ENCODE measurements at regions not wholly inside any gene's neighbourhood (a gene's known extent, or its start where the extent isn't known, plus 50 kb on each side); places are given as distances from the start of the nearest gene placed in this dataset.

DNA sequence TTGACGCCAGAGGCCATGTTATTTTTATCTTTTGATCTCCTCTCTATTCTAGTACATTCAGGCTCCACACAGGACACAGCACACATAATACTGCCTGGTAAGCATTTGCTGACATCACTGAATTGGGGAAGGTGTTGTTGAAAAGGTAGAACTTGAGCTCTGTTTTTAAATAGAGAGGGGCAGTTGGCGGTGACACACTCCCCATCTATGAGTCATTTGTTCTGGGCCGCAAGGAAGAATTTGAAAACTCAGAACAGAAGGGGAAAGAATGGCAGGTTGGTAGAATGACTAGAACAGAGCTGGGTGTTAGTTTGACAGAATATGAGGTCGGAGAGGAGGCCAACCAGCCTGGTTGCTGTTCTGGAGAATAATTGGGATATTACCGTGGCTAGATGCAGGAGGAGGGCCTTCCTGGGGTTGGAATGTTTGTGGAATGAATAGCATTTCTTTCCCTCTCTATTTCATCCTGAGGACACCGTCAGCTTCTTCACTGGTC lies 52.1 kb upstream of the ERRFI1 start:
- no peak for DNase-seq

DNA sequence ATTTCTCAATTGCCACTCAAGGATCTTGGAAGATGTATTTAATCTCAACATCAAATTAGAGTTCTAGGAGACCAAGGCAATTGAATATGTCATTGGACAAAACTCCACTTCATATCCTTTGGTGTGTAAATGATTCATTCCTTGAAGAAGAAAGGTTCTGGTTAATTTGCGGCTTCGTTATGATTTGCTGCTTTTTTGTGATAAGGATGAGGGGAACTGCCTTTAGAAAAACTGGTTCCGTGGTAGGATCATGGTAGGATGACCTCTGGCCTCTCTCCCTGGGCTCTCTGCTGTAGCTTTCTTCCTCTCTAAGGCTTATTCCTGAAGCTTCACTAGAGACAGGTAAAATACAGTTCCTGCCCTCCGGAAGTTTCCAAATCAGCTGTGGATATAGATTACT lies 51.5 kb upstream of the ERRFI1 start:
- DNase-seq: no peak

DNA sequence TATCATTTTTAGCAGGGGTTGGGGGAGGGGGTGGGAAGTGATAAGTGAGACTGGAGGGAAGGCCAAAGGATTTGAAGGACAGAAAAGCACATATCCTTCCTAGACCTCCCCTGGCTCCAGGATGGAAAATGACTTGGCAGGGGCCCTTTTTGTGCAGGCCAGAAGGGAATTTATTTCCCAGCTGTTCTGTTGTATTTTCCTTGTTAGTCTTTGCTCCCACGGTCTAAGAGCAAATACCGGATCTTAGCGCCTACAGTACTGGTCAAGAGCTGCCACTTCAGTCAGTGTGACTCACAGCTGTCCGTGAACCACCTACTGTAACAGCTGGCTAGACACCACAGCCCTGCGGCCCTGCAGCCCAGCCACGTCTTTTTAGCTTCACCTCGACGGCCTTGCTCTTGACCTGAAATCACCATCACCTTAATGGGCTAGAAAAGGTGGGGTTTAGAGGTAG lies 51.0 kb upstream of the ERRFI1 start:
- no peak for DNase-seq

DNA sequence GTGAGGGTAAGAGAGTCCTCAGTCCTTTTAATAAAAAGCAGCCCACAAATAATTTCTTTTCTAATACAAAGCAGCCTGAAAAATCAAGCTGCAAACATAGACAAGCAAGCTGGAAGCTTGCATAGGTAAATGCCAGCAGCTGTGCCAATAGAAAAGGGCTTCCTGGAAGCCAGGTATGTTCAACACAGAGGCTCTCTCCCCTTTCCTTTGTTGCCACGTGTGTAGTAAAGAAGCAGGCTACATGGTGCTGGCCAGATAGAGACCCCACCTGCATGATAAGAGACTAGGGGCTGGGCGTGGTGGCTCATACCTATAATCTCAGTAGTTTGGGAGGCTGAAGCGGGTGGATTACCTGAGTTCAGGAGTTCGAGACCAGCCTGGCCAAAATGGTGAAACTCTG lies 50.1 kb upstream of the ERRFI1 start:
- DNase-seq: no peak
